ENCODE measurements at regions not wholly inside any gene's neighbourhood (a gene's known extent, or its start where the extent isn't known, plus 50 kb on each side); places are given as distances from the start of the nearest gene placed in this dataset.

GRCh38 chr18:46325895-46326294, 221.7 kb downstream of the HAUS1 start:
- no peak for DNase-seq

DNA sequence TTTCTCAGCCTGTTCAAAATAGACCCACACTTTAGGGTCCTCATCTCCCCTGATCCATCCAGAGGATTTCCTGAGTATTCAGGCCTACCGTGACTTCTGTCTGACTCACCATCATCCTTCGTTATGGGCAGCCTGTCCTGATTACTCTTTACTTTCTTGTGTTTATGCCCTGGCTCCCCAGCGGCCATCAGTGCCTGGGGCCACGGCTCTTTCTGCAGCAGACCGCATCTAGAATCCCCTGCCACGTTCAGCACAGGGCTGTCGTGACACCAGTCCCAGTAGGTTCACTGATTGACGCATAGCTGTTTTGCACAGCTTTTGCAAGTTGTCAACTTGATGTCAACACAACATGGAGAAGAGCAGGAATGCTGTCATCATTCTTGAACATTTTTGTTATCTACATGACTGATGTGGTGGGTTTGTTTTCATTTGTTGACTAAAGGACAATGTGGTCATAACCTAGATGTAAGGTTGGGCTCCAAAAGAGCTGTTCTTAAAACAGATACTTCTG, 225.6 kb downstream of the HAUS1 start:
- no peak for DNase-seq

- no peak for DNase-seq
These were observed 227.1 kb downstream of the HAUS1 start for GRCh38 chr18:46331316-46331715.

GRCh38 chr18:46332286-46332801, 228.2 kb downstream of the HAUS1 start:
- no peak for DNase-seq

DNA sequence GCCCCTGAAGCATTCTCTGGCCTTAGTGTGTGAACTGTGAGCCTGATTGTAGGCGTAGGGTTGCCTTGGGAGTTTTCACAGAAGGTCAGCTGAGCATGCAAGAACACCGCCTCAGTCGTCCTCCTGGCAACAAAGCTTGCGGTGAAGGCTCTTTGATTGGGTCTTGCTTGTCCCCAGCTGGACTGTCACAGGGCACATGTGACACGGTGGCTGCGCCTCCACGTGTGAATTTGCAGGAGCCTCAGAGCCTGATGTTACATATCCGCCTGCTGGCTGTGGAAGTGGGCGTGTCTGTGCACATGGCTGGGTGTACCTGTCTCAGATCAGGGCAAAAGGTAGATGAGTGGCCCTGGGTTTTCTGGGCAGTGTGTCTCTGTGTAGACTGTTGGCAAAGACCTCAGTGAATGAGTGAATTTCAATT, 228.7 kb downstream of the HAUS1 start:
- no peak for DNase-seq

DNA sequence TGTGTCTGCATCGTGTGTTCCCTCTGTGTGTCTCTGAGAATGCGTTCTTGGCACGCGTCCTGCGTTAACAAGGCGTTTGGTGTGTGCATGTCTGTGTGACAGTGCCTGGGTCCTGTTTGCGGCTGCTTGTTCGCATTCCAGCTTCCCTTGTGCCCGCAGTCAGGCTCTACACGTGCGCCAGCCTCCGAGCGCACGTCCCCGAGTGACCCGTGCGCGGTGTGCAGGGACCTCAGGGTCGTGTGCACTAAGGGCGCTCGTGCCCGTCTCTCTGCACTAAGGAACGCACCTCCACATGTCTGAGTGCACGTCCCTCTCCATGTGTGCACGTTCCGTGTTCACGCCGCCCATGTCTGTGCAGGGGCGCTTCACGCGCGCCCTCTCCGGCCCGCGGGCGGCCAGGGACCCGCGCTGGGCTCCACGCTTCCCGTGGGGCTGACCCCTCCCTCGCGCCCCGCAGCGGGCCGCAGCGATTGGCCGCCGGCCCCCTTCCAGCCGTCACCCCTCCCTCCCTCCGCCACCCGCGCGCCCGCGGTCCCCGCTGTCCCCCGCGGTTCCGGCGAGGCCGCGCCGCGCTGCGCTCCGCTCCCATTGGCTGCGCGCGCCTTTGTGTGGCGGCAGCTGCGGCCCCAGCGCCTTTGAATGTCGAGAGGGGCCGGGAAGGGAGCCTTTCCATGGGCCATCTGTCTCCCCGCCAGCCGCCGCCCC, 229.4 kb downstream of the HAUS1 start:
- no peak for DNase-seq

GRCh38 chr18:46334868-46335281, 230.7 kb downstream of the HAUS1 start:
- DNase-seq: no peak

GRCh38 chr18:46335534-46336101, 231.4 kb downstream of the HAUS1 start:
- no peak for DNase-seq

GRCh38 chr18:46336278-46337111, 232.3 kb downstream of the HAUS1 start:
- DNase-seq: no peak

GRCh38 chr18:46337271-46337670, 233.1 kb downstream of the HAUS1 start:
- DNase-seq: no peak

DNA sequence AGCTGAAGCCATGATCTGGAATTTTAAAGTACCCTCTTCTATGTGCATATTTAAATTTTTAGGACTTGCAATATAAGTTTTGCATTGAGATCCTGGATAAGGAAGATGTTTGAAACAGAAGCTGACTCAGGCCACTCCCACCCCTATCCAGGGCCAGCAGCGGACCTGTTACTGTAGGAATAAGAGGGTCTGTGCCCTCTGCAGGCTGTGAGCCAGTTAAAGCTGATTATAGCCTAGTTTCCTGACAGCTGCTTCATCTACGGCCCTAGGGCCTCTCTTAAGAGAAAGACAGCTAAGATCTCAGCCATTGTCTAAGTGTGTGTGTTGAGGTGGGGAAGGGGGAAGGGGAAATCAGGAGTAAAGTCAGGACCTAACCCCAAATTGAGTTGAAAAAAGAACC, 234.0 kb downstream of the HAUS1 start:
- DNase-seq: no peak

DNA sequence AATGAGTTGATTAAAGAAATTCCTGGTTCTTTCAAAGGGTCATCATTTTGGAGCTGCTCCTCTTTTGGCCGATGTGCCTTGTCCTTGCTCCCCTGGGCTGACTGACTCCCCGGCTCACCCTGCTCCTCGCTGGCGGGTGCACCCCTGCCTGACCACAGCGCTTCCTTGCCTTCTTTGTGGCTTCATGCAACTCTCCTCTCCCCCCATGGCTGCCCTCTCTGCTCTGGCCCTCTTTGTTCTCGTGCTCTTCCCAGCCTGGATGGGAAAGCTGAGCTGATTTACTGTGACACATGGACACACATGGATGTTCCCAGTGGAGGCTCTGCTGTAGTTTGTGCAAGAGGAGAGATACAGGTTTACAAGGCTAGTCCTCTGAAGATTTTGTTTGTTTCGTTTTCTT, 234.6 kb downstream of the HAUS1 start:
- DNase-seq: no peak

DNA sequence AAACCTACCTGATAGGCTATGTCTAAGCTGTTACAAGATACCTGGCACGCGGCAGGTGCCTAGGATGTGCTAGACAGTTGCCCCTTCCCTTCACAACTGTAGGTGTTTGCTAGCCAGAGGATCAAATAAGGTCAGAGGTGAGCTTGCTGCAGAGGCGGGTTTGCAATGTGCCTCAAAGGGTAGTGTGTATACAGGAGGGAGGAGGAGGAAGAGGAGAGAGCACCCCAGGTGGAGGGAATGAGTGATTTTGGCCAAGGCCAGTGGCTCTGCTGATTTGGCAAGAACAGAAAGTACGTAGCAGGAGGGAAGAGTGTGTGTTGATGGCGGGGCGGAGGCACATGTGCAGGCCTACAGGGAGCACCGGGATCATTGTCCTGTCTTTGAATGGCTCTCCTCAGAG, 236.5 kb downstream of the HAUS1 start:
- DNase-seq: no peak

DNA sequence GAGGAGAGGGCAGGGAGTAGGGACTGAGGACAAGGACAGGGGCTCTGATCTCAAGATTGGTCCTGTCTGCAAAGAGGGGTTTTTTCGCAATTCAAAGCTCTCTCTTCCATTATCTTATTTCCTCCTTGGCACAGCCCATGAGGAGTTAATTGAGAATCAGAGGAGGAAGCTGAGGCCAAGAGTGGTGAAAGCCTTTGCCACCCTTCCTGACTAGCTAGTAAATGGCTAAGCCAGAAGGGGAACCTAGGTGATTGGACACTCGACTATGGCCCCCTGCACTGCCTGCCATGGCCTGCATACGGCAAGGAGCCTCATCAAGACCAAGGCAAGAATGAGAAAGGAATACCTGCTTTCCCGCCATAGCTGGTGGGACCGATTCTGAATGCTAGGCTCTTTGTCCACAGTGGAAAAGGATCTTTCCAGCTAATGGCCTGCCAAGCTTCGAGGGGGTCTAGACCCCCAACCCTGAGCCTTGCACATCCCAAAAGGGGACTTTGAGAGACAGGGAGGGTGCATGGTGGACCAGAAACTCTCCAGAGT, 237.9 kb downstream of the HAUS1 start:
- no peak for DNase-seq

- no peak for DNase-seq
These were observed 239.3 kb downstream of the HAUS1 start for GRCh38 chr18:46343456-46343855.

DNA sequence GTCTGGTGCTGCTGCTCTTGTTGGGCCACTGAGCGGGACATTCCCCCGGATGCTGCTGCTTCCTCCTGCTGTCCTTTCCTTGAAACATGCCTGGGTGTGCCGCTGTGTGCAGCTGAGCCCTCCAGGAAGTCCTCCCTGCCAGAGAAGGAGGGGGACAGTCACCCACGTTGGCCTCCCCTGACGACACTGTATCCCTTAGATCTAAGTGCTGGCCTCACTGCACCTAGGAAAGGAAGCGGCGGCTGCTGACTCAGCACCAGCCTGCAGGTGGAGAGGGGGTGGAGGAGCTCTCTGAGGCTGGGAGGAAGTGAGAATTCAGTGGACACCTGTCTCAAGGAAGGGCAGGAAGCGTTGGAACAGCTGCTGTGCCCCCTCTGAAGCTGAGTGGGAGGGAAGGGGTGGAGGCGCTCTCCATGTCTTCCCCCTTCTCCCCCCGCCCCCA, 239.8 kb downstream of the HAUS1 start:
- DNase-seq: peak in 2 of 4 experiments; percentile 15 to 21

DNA sequence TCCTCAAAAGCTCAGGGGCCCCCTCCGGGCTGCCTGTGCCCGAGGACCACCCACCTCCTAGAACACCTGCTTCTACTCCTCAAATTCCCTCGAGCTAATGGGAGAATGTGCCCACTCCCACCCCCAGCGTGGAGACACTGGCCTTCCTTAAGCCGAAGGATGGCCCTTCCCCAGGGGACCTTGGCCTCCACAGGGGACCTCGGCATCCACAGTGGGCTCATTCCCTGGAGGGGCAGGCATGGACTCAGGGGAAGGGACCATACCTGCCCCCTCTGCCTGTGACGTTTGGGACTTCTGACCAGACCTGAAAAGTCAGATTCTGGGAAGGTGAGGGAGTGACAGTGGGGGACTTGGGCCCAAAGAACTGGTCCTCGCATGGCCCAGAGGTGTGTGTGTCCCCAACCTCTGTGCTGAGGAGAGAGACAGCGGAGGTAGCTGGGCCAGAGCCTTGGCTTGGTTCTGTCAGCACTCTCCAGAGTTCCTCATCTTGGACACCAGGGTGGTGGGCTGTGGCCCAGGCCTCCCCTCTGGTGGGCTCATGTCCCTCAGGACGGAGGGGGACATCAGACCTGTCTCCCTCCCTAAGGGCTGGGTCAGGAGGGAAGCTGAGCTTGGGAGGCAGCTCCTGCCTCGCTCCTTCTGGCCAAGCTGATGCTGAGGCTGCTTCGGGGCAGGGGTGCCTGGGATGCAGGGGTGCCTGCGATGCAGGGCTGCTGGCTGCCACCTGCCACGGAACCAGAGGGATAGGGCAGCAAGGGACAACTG, 240.4 kb downstream of the HAUS1 start:
- no peak for DNase-seq

GRCh38 chr18:46345181-46345465, 240.9 kb downstream of the HAUS1 start:
- DNase-seq: no peak

- DNase-seq: no peak
These were observed 242.0 kb downstream of the HAUS1 start for GRCh38 chr18:46346213-46346612.

DNA sequence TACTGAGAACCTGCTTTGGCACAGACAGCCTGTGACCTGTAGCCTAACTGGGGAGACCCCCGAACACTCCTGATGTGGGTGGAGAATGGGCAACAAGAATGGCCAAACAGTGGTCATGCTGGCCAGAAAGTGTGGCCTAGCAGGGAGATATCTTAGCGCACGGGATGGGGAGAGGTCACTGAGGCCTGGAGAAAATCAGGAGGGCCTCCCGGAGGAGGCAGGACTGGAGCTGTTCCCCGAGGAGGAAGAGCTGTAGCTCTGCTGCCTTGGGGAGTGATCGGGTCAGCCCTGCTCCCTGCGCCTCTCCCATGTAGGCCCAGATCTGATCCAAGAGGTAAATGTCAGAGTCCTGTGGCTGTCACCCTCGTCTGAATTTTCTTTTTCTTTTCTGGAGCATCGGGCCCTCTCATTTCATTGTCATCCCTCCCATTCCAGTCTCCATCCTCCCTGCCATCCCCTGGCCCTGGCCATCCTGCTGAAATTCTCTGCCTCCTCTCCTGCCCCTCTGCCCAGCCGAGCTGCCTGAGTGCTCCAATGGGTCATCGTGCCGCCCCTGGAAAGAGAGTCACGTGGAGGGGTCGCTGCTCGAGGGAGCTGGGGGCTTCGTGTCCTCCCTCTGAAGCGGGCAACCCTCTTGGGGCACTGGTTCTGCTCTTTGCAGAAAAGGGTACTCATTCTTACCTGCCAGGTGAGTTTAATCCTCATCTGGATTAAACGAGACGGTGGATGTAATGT, 242.9 kb downstream of the HAUS1 start:
- DNase-seq: no peak

GRCh38 chr18:46350598-46351159, 246.5 kb downstream of the HAUS1 start:
- DNase-seq: no peak

All from activated CD4-positive, CD25-positive, alpha-beta regulatory T cell (primary cell).